Kidney capillary endothelial cell (primary cell): ENCODE measurements at regions not wholly inside any gene's neighbourhood (a gene's known extent, or its start where the extent isn't known, plus 50 kb on each side); places are given as distances from the start of the nearest gene placed in this dataset.

Experiments
- DNase-seq: peaks from one replicate; pipeline ENCODE4 v3.0.0-alpha.2; 2018; ENCODE audit warnings: low spot score

- DNase-seq: no peak
Measured at GRCh38 chr4:3831529-3832150, 65.5 kb downstream of the ADRA2C start.

GRCh38 chr4:3832536-3833220 lies 66.5 kb downstream of the ADRA2C start:
- no peak for DNase-seq

GRCh38 chr4:3833326-3833989 lies 67.3 kb downstream of the ADRA2C start:
- DNase-seq: no peak

- DNase-seq: no peak
Measured at GRCh38 chr4:3834186-3834662, 68.0 kb downstream of the ADRA2C start.

- no peak for DNase-seq
Measured at GRCh38 chr4:3834663-3835521, 68.7 kb downstream of the ADRA2C start.

GRCh38 chr4:3835527-3836405 lies 69.6 kb downstream of the ADRA2C start:
- DNase-seq: no peak

GRCh38 chr4:3836406-3836755 lies 70.2 kb downstream of the ADRA2C start:
- DNase-seq: no peak

GRCh38 chr4:3836756-3837601 lies 70.8 kb downstream of the ADRA2C start:
- no peak for DNase-seq

- DNase-seq: no peak
Measured at GRCh38 chr4:3838437-3839380, 72.5 kb downstream of the ADRA2C start.

- DNase-seq: no peak
Measured at GRCh38 chr4:3845094-3845743, 79.0 kb downstream of the ADRA2C start.

GRCh38 chr4:3845744-3846429 lies 79.7 kb downstream of the ADRA2C start:
- DNase-seq: no peak

- no peak for DNase-seq
Measured at GRCh38 chr4:3847211-3847940, 81.2 kb downstream of the ADRA2C start.

GRCh38 chr4:3848323-3848722 lies 82.1 kb downstream of the ADRA2C start:
- DNase-seq: no peak

GRCh38 chr4:3849140-3849539 lies 83.0 kb downstream of the ADRA2C start:
- DNase-seq: no peak

GRCh38 chr4:3850128-3850527 lies 83.9 kb downstream of the ADRA2C start:
- DNase-seq: no peak

- no peak for DNase-seq
Measured at GRCh38 chr4:3851211-3851610, 85.0 kb downstream of the ADRA2C start.

- DNase-seq: no peak
Measured at GRCh38 chr4:3851881-3852280, 85.7 kb downstream of the ADRA2C start.
